SKM-1 (cell line): ENCODE measurements at regions not wholly inside any gene's neighbourhood (a gene's known extent, or its start where the extent isn't known, plus 50 kb on each side); places are given as distances from the start of the nearest gene placed in this dataset.

Experiments
- DNase-seq: peaks from one replicate; lab custom pipeline; 2025; ENCODE audit not compliant: unreplicated experiment; lab: John Stamatoyannopoulos, UW

GRCh38 chr14:58942516-58942915 lies 246.0 kb upstream of the DAAM1 start:
- DNase-seq: no peak

GRCh38 chr14:58944343-58944967 lies 244.0 kb upstream of the DAAM1 start:
- DNase-seq: no peak

GRCh38 chr14:58944968-58945356 lies 243.5 kb upstream of the DAAM1 start:
- DNase-seq: no peak

GRCh38 chr14:58946431-58946830 lies 242.0 kb upstream of the DAAM1 start:
- no peak for DNase-seq

GRCh38 chr14:58947156-58947555 lies 241.3 kb upstream of the DAAM1 start:
- no peak for DNase-seq

- DNase-seq: no peak
Observed at GRCh38 chr14:58947814-58948445, 240.5 kb upstream of the DAAM1 start.

GRCh38 chr14:58950555-58950954 lies 237.9 kb upstream of the DAAM1 start:
- no peak for DNase-seq

- DNase-seq: no peak
Observed at GRCh38 chr14:58951143-58951542, 237.3 kb upstream of the DAAM1 start.

- no peak for DNase-seq
Observed at GRCh38 chr14:58954052-58954451, 234.4 kb upstream of the DAAM1 start.

- no peak for DNase-seq
Observed at GRCh38 chr14:58954901-58955861, 233.3 kb upstream of the DAAM1 start.

GRCh38 chr14:58961045-58961731 lies 227.3 kb upstream of the DAAM1 start:
- no peak for DNase-seq

GRCh38 chr14:58963873-58964597 lies 224.4 kb upstream of the DAAM1 start:
- DNase-seq: no peak

GRCh38 chr14:58964598-58964928 lies 223.9 kb upstream of the DAAM1 start:
- DNase-seq: no peak

- no peak for DNase-seq
Observed at GRCh38 chr14:58965601-58966000, 222.9 kb upstream of the DAAM1 start.

- no peak for DNase-seq
Observed at GRCh38 chr14:58966997-58967396, 221.5 kb upstream of the DAAM1 start.

- DNase-seq: no peak
Observed at GRCh38 chr14:58969951-58970751, 218.3 kb upstream of the DAAM1 start.

GRCh38 chr14:58972233-58973017 lies 216.0 kb upstream of the DAAM1 start:
- peak; percentile 8 for DNase-seq

GRCh38 chr14:58977366-58977765 lies 211.1 kb upstream of the DAAM1 start:
- DNase-seq: no peak

GRCh38 chr14:58978343-58978742 lies 210.1 kb upstream of the DAAM1 start:
- DNase-seq: no peak
